ENCODE measurements at regions not wholly inside any gene's neighbourhood (a gene's known extent, or its start where the extent isn't known, plus 50 kb on each side); places are given as distances from the start of the nearest gene placed in this dataset.

- Mint-ChIP-seq H3K36me3 (ENCODE audit: low read depth, unreplicated experiment) (peaks cover 2% of the 10 kb centered on the region), H3K4me3 (ENCODE audit: unreplicated experiment) (no peak overlapping the region), H3K27me3 (ENCODE audit: low read depth, unreplicated experiment) (peaks cover 55% of the 10 kb centered on the region), H3K27ac (ENCODE audit: unreplicated experiment) (no peak overlapping the region), H3K4me1 (ENCODE audit: low read depth, unreplicated experiment) (no peaks in the 10 kb centered on the region), H3K9me3 (ENCODE audit: unreplicated experiment) (peaks cover 2% of the 10 kb centered on the region)
- Histone ChIP-seq H3K9me3 (ENCODE audit: insufficient read depth, low read depth, low read length) (no peaks in the 10 kb centered on the region), H2AFZ (ENCODE audit: low read depth, low read length) (no peak overlapping the region), H3K9ac (ENCODE audit: low read length) (no peak overlapping the region), H3K4me2 (ENCODE audit: low read length) (no peak overlapping the region), H3K4me3 (ENCODE audit: insufficient read depth, low read depth, low read length) (no peak overlapping the region), H3K27ac (ENCODE audit: low read depth, low read length) (no peak overlapping the region), H3K36me3 (ENCODE audit: insufficient read depth, low read length) (no peaks in the 10 kb centered on the region), H3K4me1 (ENCODE audit: insufficient read depth, low read length) (no peaks in the 10 kb centered on the region), H4K20me1 (ENCODE audit: insufficient read depth, low read length) (no peaks in the 10 kb centered on the region), H3K27me3 (ENCODE audit: insufficient read depth, low read length) (peaks cover 2% of the 10 kb centered on the region), H3K79me2 (ENCODE audit: insufficient read depth, low read length) (no peaks in the 10 kb centered on the region)
- FAIRE-seq: no peak
- TF ChIP-seq CTCF (IDR thresholded peaks at IDR 0.05; ENCODE audit: insufficient read depth, low read depth, low read length): no peak
- TF ChIP-seq EZH2 (IDR thresholded peaks at IDR 0.05; ENCODE audit: insufficient read depth, low read length): no peak
- DNase-seq (ENCODE audit: low read depth): no peak
These were observed 209.4 kb upstream of the LRFN2 start for GRCh38 chr6:40796260-40797221.

- Mint-ChIP-seq H3K9me3 (ENCODE audit: unreplicated experiment) (no peaks in the 10 kb centered on the region), H3K36me3 (ENCODE audit: low read depth, unreplicated experiment) (peaks cover 2% of the 10 kb centered on the region), H3K27ac (ENCODE audit: unreplicated experiment) (no peak overlapping the region), H3K27me3 (ENCODE audit: low read depth, unreplicated experiment) (peaks cover 51% of the 10 kb centered on the region), H3K4me3 (ENCODE audit: unreplicated experiment) (no peak overlapping the region), H3K4me1 (ENCODE audit: low read depth, unreplicated experiment) (no peaks in the 10 kb centered on the region)
- TF ChIP-seq CTCF (IDR thresholded peaks at IDR 0.05; ENCODE audit: insufficient read depth, low read depth, low read length): no peak
- no peak for TF ChIP-seq EZH2 (IDR thresholded peaks at IDR 0.05; ENCODE audit: insufficient read depth, low read length)
- Histone ChIP-seq H3K79me2 (ENCODE audit: insufficient read depth, low read length) (no peaks in the 10 kb centered on the region), H3K36me3 (ENCODE audit: insufficient read depth, low read length) (no peaks in the 10 kb centered on the region), H3K9ac (ENCODE audit: low read length) (no peak overlapping the region), H3K9me3 (ENCODE audit: insufficient read depth, low read depth, low read length) (no peaks in the 10 kb centered on the region), H3K27ac (ENCODE audit: low read depth, low read length) (no peak overlapping the region), H3K4me2 (ENCODE audit: low read length) (no peak overlapping the region), H2AFZ (ENCODE audit: low read depth, low read length) (no peak overlapping the region), H3K27me3 (ENCODE audit: insufficient read depth, low read length) (peaks cover 2% of the 10 kb centered on the region), H3K4me1 (ENCODE audit: insufficient read depth, low read length) (no peaks in the 10 kb centered on the region), H4K20me1 (ENCODE audit: insufficient read depth, low read length) (no peaks in the 10 kb centered on the region), H3K4me3 (ENCODE audit: insufficient read depth, low read depth, low read length) (no peak overlapping the region)
- no peak for FAIRE-seq
- DNase-seq (ENCODE audit: low read depth): no peak
These were observed 207.4 kb upstream of the LRFN2 start for GRCh38 chr6:40794586-40794985.

GRCh38 chr6:40792183-40792582 lies 205.0 kb upstream of the LRFN2 start:
- peaks cover 2% of the 10 kb centered on the region for H3K27me3 ChIP-seq (ENCODE audit: insufficient read depth, low read length)
- H3K79me2 ChIP-seq (ENCODE audit: insufficient read depth, low read length): no peaks in the 10 kb centered on the region
- no peaks in the 10 kb centered on the region for H4K20me1 ChIP-seq (ENCODE audit: insufficient read depth, low read length)
- H3K9ac ChIP-seq (ENCODE audit: low read length): no peak overlapping the region
- no peaks in the 10 kb centered on the region for H3K4me1 ChIP-seq (ENCODE audit: insufficient read depth, low read length)
- no peaks in the 10 kb centered on the region for H3K9me3 ChIP-seq (ENCODE audit: insufficient read depth, low read depth, low read length)
- H3K4me1 Mint-ChIP-seq (ENCODE audit: low read depth, unreplicated experiment): no peaks in the 10 kb centered on the region
- no peak for DNase-seq (ENCODE audit: low read depth)
- no peak for FAIRE-seq
- peaks cover 31% of the 10 kb centered on the region for H3K27me3 Mint-ChIP-seq (ENCODE audit: low read depth, unreplicated experiment)
- H3K36me3 ChIP-seq (ENCODE audit: insufficient read depth, low read length): no peaks in the 10 kb centered on the region
- no peak overlapping the region for H3K27ac ChIP-seq (ENCODE audit: low read depth, low read length)
- H3K27ac Mint-ChIP-seq (ENCODE audit: unreplicated experiment): no peak overlapping the region
- peaks cover 4% of the 10 kb centered on the region for H3K9me3 Mint-ChIP-seq (ENCODE audit: unreplicated experiment)
- no peak overlapping the region for H2AFZ ChIP-seq (ENCODE audit: low read depth, low read length)
- no peaks in the 10 kb centered on the region for H3K36me3 Mint-ChIP-seq (ENCODE audit: low read depth, unreplicated experiment)
- no peak overlapping the region for H3K4me3 ChIP-seq (ENCODE audit: insufficient read depth, low read depth, low read length)
- no peak for TF ChIP-seq EZH2 (IDR thresholded peaks at IDR 0.05; ENCODE audit: insufficient read depth, low read length)
- TF ChIP-seq CTCF (IDR thresholded peaks at IDR 0.05; ENCODE audit: insufficient read depth, low read depth, low read length): no peak
- no peak overlapping the region for H3K4me2 ChIP-seq (ENCODE audit: low read length)
- no peak overlapping the region for H3K4me3 Mint-ChIP-seq (ENCODE audit: unreplicated experiment)

Data from astrocyte (in vitro differentiated cells and primary cell).